ENCODE measurements at regions not wholly inside any gene's neighbourhood (a gene's known extent, or its start where the extent isn't known, plus 50 kb on each side); places are given as distances from the start of the nearest gene placed in this dataset.
"Not testable (repeated sequence)": the region's sequence is repeated elsewhere in the genome, so short reads cannot be mapped to it uniquely, and the experiment has no call there.

GRCh38 chr20:12243327-12243726 is 325.6 kb downstream of the BTBD3 start:
- DNase-seq (ENCODE audit: low spot score) (no peak), ATAC-seq (no peak)
- CTCF ChIA-PET: no interaction called here
- Mint-ChIP-seq H3K4me1 (no peaks in the 10 kb centered on the region; the same call in 1 of the 2 replicates), H3K27ac (no peak overlapping the region), H3K9me3 (no peaks in the 10 kb centered on the region), H3K4me3 (no peak overlapping the region), H3K27me3 (ENCODE audit: low read depth) (no peaks in the 10 kb centered on the region), H3K36me3 (no peaks in the 10 kb centered on the region)
- no peak for TF ChIP-seq SMAD3 (CRISPR knock-in tag; IDR thresholded peaks at IDR 0.05; ENCODE audit: borderline replicate concordance)
- no peak for TF ChIP-seq HMGA2 (CRISPR knock-in tag; IDR thresholded peaks at IDR 0.05)
- TF ChIP-seq ZSCAN18 (CRISPR knock-in tag; IDR thresholded peaks at IDR 0.05): no peak
- TF ChIP-seq ZNF532 (CRISPR knock-in tag; IDR thresholded peaks at IDR 0.05; ENCODE audit: borderline replicate concordance): no peak
- TF ChIP-seq TP53 (CRISPR knock-in tag; IDR thresholded peaks at IDR 0.05): no peak
- TF ChIP-seq RORB (CRISPR knock-in tag; IDR thresholded peaks at IDR 0.05): no peak
- TF ChIP-seq E2F4 (CRISPR knock-in tag; IDR thresholded peaks at IDR 0.05; ENCODE audit: borderline replicate concordance, low read depth): no peak
- TF ChIP-seq ELF4 (CRISPR knock-in tag; IDR thresholded peaks at IDR 0.05; ENCODE audit: low read depth): no peak
- no peak for TF ChIP-seq ZNF425 (CRISPR knock-in tag; conservative IDR thresholded peaks at IDR 0.05)
- no peak for TF ChIP-seq ZNF263 (CRISPR knock-in tag; IDR thresholded peaks at IDR 0.05; ENCODE audit: low read depth)
- no peak for TF ChIP-seq CREB1 (CRISPR knock-in tag; IDR thresholded peaks at IDR 0.05)
- TF ChIP-seq NFYB (CRISPR knock-in tag; conservative IDR thresholded peaks at IDR 0.05; ENCODE audit: low read depth): no peak
- POLR2A ChIA-PET: no interaction called here

GRCh38 chr20:12248481-12248880 is 330.8 kb downstream of the BTBD3 start:
- H3K27me3 Mint-ChIP-seq (ENCODE audit: low read depth): no peaks in the 10 kb centered on the region
- H3K4me3 Mint-ChIP-seq: no peak overlapping the region
- no peak for ATAC-seq
- TF ChIP-seq GRHL2 (CRISPR knock-in tag; IDR thresholded peaks at IDR 0.05; ENCODE audit: insufficient replicate concordance, severe bottlenecking) (no peak), PREB (CRISPR knock-in tag; IDR thresholded peaks at IDR 0.05; ENCODE audit: borderline replicate concordance) (no peak), ZNF263 (CRISPR knock-in tag; IDR thresholded peaks at IDR 0.05; ENCODE audit: low read depth) (no peak), CDX4 (CRISPR knock-in tag; IDR thresholded peaks at IDR 0.05; ENCODE audit: borderline replicate concordance) (no peak)
- ChIA-PET POLR2A (no interaction called here), CTCF (no interaction called here)
- peaks cover 9% of the 10 kb centered on the region for H3K9me3 Mint-ChIP-seq
- no peaks in the 10 kb centered on the region for H3K36me3 Mint-ChIP-seq
- no peak for DNase-seq (ENCODE audit: low spot score)
- H3K4me1 Mint-ChIP-seq: peaks cover 15% of the 10 kb centered on the region
- no peak overlapping the region for H3K27ac Mint-ChIP-seq

- DNase-seq (ENCODE audit: low spot score); ATAC-seq; H3K27me3 Mint-ChIP-seq (ENCODE audit: low read depth); H3K9me3 Mint-ChIP-seq; POLR2A ChIA-PET; CTCF ChIA-PET; H3K36me3 Mint-ChIP-seq; H3K27ac Mint-ChIP-seq; H3K4me3 Mint-ChIP-seq: not testable (repeated sequence)
- peaks cover 26% of the 10 kb centered on the region for H3K4me1 Mint-ChIP-seq
Measured at GRCh38 chr20:12250661-12251060, 333.0 kb downstream of the BTBD3 start.

All from WTC11 (cell line).